ENCODE measurements at regions not wholly inside any gene's neighbourhood (a gene's known extent, or its start where the extent isn't known, plus 50 kb on each side); places are given as distances from the start of the nearest gene placed in this dataset.

GRCh38 chr12:127189992-127190391 lies 1077.0 kb upstream of the TMEM132C start:
- no peak for TF ChIP-seq CTCF (IDR thresholded peaks at IDR 0.05)
- TF ChIP-seq ZFX (IDR thresholded peaks at IDR 0.05; ENCODE audit: borderline replicate concordance): no peak
